Coronary artery (tissue), 2 donors: ENCODE measurements at regions not wholly inside any gene's neighbourhood (a gene's known extent, or its start where the extent isn't known, plus 50 kb on each side); places are given as distances from the start of the nearest gene placed in this dataset.

ENCODE experiments used
- DNase-seq: peaks from one replicate; pipeline ENCODE4 v3.0.0-alpha.2; 2017; ENCODE audit warnings: low spot score
- H3K27ac ChIP-seq, 2 donors: fragments of 200-600 bp; sonication (generic); one replicate each; pipeline ENCODE4 v1.5.1; 2016 to 2019
- H3K4me3 ChIP-seq: fragments of 200-600 bp; sonication (generic); 2 replicates; pipeline ENCODE4 v1.5.1; 2016; ENCODE audit warnings: mild to moderate bottlenecking, moderate library complexity
- CTCF ChIP-seq: fragments of 200-600 bp; sonication (generic); IDR thresholded peaks from one replicate; pipeline ENCODE4 v1.5.1; 2019; ENCODE audit warnings: antibody characterized with exemption

- Histone ChIP-seq H3K4me3 (no peak overlapping the region), H3K27ac (no peak overlapping the region)
- no peak for DNase-seq
- TF ChIP-seq CTCF = no peak
Observed at GRCh38 chr3:40951636-40952035, 247.7 kb upstream of the CTNNB1 start.

GRCh38 chr3:40961104-40961857 lies 238.0 kb upstream of the CTNNB1 start:
- H3K27ac ChIP-seq = no peak overlapping the region
- TF ChIP-seq CTCF = no peak
- H3K4me3 ChIP-seq = no peak overlapping the region
- no peak for DNase-seq

GRCh38 chr3:40962721-40963120 lies 236.6 kb upstream of the CTNNB1 start:
- no peak for TF ChIP-seq CTCF
- no peak overlapping the region for H3K4me3 ChIP-seq
- DNase-seq = no peak
- H3K27ac ChIP-seq = no peak overlapping the region

- H3K4me3 ChIP-seq = no peak overlapping the region
- no peak for DNase-seq
- no peak for TF ChIP-seq CTCF
Observed at GRCh38 chr3:40968666-40969065, 230.6 kb upstream of the CTNNB1 start.

GRCh38 chr3:40969341-40969740 lies 230.0 kb upstream of the CTNNB1 start:
- H3K27ac ChIP-seq = no peak overlapping the region
- no peak for TF ChIP-seq CTCF
- no peak overlapping the region for H3K4me3 ChIP-seq
- DNase-seq = no peak

More at GRCh38 chr3:40968666-40969065, 230.6 kb upstream of the CTNNB1 start:
- H3K27ac ChIP-seq = no peak overlapping the region

GRCh38 chr3:40969756-40970466 lies 229.4 kb upstream of the CTNNB1 start:
- Histone ChIP-seq H3K4me3 (no peak overlapping the region), H3K27ac (no peak overlapping the region)
- DNase-seq = no peak
- no peak for TF ChIP-seq CTCF
